ENCODE measurements at regions not wholly inside any gene's neighbourhood (a gene's known extent, or its start where the extent isn't known, plus 50 kb on each side); places are given as distances from the start of the nearest gene placed in this dataset.

GRCh38 chr10:78936412-78937342 lies 132.1 kb upstream of the ZMIZ1 start:
- DNase-seq, result no peak

- DNase-seq, result no peak
These were observed 131.4 kb upstream of the ZMIZ1 start for GRCh38 chr10:78937393-78937792.

DNA sequence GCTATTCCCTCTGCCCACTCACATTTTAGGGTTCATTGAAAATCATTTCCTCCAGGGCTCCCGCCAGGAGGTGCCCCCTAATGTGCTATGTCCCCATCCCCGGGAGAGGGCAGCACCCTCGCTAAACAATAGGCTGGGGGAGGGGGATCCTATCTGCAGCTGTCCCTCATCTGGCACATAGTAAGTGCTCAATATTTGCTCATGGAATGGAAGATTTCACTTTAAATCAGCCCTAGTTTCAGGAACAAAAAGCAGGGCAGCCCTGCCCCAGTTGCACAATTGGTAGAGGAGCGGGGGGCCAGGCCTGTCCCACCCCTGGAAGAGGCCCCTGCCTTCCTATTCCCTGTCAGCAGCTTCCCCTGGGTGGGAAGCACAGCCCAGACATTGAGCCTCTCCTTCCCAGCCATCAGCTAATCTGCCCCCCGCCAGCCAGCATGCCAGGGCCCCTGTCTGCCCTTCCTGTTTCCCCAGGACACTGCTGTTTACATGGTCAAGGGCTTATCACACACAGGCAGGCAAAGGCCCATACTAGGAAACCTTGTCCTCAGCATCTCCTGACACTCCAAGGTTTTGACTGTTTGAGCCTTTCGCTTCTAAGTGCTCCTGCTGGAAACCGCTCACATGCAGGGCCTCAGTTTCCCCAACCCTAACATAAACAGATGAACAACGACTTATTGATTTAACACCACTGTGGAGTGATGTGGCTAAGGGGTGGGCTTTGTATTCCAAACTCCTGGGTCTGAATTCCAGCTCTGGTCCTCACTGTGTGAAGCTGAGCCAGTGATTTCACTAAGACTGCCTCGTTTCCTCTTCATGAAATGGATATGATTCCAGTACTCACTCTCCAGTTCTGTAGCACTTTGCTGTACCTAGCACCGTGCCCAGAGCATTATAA lies 130.7 kb upstream of the ZMIZ1 start:
- DNase-seq, result no peak

- DNase-seq, result no peak
These were observed 129.8 kb upstream of the ZMIZ1 start for GRCh38 chr10:78938695-78939672.

GRCh38 chr10:78942091-78942501 lies 126.7 kb upstream of the ZMIZ1 start:
- no peak for DNase-seq

DNA sequence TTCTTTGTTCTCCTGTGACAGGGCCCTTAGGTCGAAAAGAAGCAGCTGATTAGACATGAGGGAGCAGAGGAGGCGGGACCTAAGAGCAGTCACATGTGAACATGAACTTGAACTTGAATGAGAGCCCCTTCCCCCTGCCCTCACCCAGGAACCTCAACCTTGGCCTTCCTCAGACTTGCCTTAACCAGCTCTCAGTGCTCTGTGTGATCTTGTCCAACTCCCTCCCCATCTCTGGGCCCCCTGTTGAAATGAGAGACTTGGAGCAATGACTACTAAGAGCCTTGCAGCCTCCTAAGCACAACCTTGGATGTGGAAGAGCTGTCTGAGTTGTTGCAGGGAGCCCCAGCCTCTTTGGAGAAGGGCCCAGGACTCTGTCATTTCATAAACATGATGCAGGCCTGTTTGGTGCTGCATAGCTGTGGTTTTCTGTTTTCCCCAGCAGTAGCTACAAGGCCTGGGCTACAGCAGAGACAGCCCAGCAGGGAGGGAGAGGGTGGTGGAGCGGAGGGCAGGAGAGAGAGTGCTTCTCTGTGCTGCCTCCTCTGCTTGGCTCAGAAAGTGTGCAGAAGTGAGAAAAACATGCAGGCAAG lies 123.9 kb upstream of the ZMIZ1 start:
- DNase-seq, result peak; percentile 62

- no peak for DNase-seq
These were observed 122.9 kb upstream of the ZMIZ1 start for GRCh38 chr10:78945838-78946237.

DNA sequence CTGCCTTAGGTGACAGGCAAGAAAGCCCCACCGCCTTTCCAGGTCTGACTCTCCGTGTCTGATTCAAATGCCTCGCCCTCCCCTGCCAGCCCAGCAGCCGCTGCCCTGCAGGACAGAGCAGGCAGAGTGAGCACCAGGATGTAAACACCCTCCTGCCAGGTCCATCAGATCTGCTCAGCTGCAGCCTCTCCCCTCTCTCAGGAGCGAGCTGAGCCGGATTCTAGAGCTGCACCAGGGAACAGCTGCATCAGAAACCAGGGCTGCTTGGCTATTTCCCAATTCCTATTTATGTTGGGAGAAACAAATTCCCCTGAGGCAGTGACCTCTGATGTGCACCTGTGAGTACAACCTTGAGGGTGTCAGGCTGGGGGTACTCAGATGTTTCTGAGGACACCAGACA lies 121.5 kb upstream of the ZMIZ1 start:
- DNase-seq, result no peak

DNA sequence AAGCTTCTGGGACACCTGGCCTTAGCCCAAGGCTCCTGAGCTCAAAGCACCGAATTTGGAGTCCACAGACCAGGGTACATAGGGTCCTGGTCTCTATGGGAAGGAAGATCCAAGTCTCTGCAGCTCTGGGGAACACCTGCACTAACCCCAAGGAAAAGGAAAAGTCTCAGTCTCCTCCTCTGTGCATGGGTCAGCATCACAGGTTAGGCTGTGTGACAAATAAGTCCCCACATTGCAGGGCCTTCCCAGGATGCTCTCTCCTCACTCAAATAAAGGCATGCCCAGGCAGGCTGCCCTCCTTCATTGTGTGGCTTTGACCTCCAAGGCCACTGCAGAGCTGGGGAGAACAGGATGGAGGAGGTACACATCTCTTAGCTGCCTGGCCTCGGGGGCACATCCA lies 121.0 kb upstream of the ZMIZ1 start:
- no peak for DNase-seq

DNA sequence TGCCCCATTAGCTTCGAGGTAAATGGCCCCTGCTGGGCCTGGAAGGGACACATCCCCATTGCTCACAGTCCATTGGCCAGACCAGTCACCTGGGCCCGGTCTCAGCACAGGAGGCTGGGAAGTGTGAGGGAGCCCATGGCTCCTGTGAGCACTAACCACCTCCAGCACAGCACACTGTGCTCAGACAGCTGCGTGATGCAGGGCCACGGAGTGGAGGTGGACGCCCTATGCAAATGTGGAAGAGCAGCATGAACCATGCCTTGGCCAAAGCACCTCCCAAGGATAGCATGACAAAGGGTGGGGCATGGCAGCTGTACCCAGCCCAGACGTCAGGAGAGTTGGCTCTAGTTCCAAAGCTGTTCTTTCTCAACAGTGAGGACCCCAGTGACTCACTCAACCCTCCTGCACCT lies 120.1 kb upstream of the ZMIZ1 start:
- no peak for DNase-seq

DNA sequence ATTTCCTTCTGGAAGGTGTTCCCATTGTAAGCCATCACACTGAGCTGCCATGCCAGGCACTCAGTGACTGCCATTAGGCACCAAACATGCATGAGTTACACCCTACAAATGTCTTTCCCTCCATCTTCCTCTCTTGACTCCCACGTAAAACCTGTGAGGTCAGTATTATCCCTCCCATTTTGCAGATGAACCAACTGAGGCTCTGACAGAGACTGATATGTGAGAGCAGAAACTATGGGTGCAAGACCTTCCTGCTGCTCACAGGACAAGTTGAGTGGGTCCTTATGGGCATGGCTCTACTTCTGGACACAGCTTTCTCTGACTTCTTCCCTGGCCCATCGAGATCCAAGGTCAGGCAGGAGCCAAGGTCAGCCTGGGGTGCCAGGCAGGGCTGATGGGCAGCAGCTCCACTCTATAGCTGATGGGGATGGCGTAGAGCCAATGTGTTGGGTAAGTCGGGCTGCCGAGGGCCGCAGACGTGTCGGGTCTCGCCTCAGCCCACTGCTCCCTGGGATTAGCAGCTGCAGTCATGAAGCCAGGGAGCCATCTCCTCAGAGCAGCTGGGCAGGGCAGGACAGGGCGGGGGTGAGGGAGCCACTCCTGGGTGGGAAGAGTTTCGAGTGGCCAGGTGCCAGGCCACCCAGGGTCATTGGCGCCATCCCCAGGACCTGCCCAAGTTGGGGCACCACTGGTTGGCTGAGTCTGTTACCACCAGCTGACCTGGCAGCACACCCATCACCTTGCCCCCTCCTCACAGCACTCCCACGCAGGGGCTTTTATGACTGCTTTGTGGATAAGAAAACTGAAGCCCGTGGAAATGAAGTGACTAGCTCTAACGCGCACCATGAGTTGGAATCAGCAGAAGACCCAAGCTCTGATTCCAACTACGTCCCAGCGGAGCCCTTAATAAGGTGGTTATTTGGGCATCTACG lies 117.8 kb upstream of the ZMIZ1 start:
- no peak for DNase-seq

- no peak for DNase-seq
These were observed 116.7 kb upstream of the ZMIZ1 start for GRCh38 chr10:78952030-78952429.

DNA sequence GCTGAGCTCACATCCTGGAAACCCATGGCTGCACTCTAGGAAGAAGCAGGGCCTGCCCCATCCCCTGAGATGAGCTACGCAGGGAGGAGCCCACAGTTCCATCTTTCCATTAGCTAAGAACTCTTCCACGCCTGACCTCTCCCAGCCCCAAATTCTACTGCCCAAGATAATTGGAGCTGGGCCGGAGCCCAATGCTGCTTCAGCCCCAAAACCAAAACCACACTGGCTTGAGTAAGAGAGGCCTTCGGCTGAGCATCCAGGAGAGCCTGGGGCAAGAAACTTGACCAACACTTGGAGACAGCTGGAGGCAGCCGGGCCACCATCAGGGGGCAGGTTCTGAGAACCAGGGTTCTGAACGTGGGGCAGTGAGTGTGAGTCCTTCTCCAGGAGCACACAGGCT lies 116.1 kb upstream of the ZMIZ1 start:
- DNase-seq, result no peak

GRCh38 chr10:78953113-78953798 lies 115.5 kb upstream of the ZMIZ1 start:
- DNase-seq, result no peak

GRCh38 chr10:78953799-78954297 lies 114.9 kb upstream of the ZMIZ1 start:
- DNase-seq, result no peak

- no peak for DNase-seq
These were observed 114.1 kb upstream of the ZMIZ1 start for GRCh38 chr10:78954689-78955088.

DNA sequence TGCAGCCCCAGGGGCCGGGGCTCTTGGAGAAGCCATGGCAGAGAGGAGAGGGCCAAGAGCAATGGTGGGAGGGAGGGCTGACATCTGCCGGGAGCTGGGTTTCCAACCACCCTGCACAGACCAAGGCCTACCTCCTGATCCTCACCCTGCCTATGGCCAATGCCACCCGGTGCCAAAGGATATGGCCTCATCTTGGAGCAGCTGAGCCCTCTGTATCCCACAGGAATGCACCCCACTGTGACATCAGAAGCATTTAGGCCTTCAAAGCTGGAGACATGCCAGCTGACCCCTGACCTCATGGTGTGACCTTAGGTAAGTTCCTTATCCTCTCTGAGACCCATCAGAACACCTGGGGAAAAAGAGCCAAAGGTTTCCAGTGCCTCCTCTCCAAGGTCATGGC lies 113.6 kb upstream of the ZMIZ1 start:
- no peak for DNase-seq

DNA sequence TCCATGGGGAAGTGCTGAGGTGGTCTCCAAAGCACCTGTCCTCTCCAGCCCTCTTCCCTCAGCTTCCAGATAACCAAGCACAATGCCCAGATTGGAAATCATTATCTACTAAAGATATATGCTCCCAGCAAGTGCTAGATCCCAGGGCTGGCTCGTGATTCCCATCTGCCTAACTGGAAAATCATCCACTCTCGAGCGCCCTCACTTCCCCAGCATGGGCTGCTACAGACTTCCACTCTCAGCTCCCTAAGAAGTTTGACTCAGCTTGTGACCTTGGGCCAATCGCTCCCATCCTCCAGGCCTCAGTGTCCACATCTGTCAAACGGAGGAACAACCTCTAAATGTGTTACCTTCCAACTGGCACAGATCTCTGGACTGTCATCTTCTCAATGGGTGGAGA lies 112.4 kb upstream of the ZMIZ1 start:
- DNase-seq, result no peak

GRCh38 chr10:78957471-78958039 lies 111.2 kb upstream of the ZMIZ1 start:
- DNase-seq, result no peak
